ENCODE measurements at regions not wholly inside any gene's neighbourhood (a gene's known extent, or its start where the extent isn't known, plus 50 kb on each side); places are given as distances from the start of the nearest gene placed in this dataset.
"Not testable (repeated sequence)": the region's sequence is repeated elsewhere in the genome, so short reads cannot be mapped to it uniquely, and the experiment has no call there.

- DNase-seq (ENCODE audit: low read depth in 2 of 2) = peak in 1 of 2 experiments; percentile 31
Measured at GRCh38 chr3:197459571-197459970, 96.2 kb downstream of the BDH1 start.

GRCh38 chr3:197458906-197459470 lies 96.8 kb downstream of the BDH1 start:
- DNase-seq (ENCODE audit: low read depth in 2 of 2) = no peak

GRCh38 chr3:197458179-197458707 lies 97.5 kb downstream of the BDH1 start:
- peak in 1 of 2 experiments; percentile 15 for DNase-seq (ENCODE audit: low read depth in 2 of 2)

- peak; percentile 45 to 60 for DNase-seq (ENCODE audit: low read depth in 2 of 2)
Measured at GRCh38 chr3:197456261-197457091, 99.3 kb downstream of the BDH1 start.

- not testable (repeated sequence) for DNase-seq (ENCODE audit: low read depth in 2 of 2)
Measured at GRCh38 chr3:197454841-197455240, 100.9 kb downstream of the BDH1 start.

GRCh38 chr3:197454014-197454413 lies 101.8 kb downstream of the BDH1 start:
- DNase-seq (ENCODE audit: low read depth in 2 of 2) = no peak

- no peak for DNase-seq (ENCODE audit: low read depth in 2 of 2)
Measured at GRCh38 chr3:197450810-197451209, 105.0 kb downstream of the BDH1 start.

GRCh38 chr3:197450308-197450707 lies 105.5 kb downstream of the BDH1 start:
- no peak for DNase-seq (ENCODE audit: low read depth in 2 of 2)

- DNase-seq (ENCODE audit: low read depth in 2 of 2) = not testable (repeated sequence)
Measured at GRCh38 chr3:197449181-197449580, 106.6 kb downstream of the BDH1 start.

GRCh38 chr3:197447781-197448180 lies 108.0 kb downstream of the BDH1 start:
- DNase-seq (ENCODE audit: low read depth in 2 of 2) = not testable (repeated sequence)

GRCh38 chr3:197447057-197447456 lies 108.7 kb downstream of the BDH1 start:
- no peak for DNase-seq (ENCODE audit: low read depth in 2 of 2)

GRCh38 chr3:197446700-197447056 lies 109.1 kb downstream of the BDH1 start:
- DNase-seq (ENCODE audit: low read depth in 2 of 2) = no peak

- no peak for DNase-seq (ENCODE audit: low read depth in 2 of 2)
Measured at GRCh38 chr3:197445896-197446699, 109.7 kb downstream of the BDH1 start.

GRCh38 chr3:197444793-197445379 lies 110.9 kb downstream of the BDH1 start:
- DNase-seq (ENCODE audit: low read depth in 2 of 2) = no peak

GRCh38 chr3:197443506-197443905 lies 112.3 kb downstream of the BDH1 start:
- DNase-seq (ENCODE audit: low read depth in 2 of 2) = no peak

- DNase-seq (ENCODE audit: low read depth in 2 of 2) = no peak
Measured at GRCh38 chr3:197440717-197441303, 115.0 kb downstream of the BDH1 start.

- DNase-seq (ENCODE audit: low read depth in 2 of 2) = no peak
Measured at GRCh38 chr3:197438906-197439305, 116.9 kb downstream of the BDH1 start.

GRCh38 chr3:197435426-197435825 lies 120.3 kb downstream of the BDH1 start:
- no peak for DNase-seq (ENCODE audit: low read depth in 2 of 2)

- DNase-seq (ENCODE audit: low read depth in 2 of 2) = no peak
Measured at GRCh38 chr3:197434830-197435229, 120.9 kb downstream of the BDH1 start.

GRCh38 chr3:197432384-197433127 lies 123.2 kb downstream of the BDH1 start:
- no peak for DNase-seq (ENCODE audit: low read depth in 2 of 2)

Data from stimulated activated CD4-positive, alpha-beta T cell treated with anti-CD3 and anti-CD28 coated beads, Interleukin-12 subunit alpha, Interleukin-12 subunit beta, amount 100 ng/mL, for 24 hours (primary cell).